HL-60/S4 (cell line): ENCODE measurements at regions not wholly inside any gene's neighbourhood (a gene's known extent, or its start where the extent isn't known, plus 50 kb on each side); places are given as distances from the start of the nearest gene placed in this dataset.

Source experiments
- in situ Hi-C: fragments of 300-500 bp; cut with MboI; formaldehyde crosslinking; loops from 2 replicates; pipeline ENCODE4 v1.14.3; 2022; ENCODE audit warnings: low sequenced_read_pairs

DNA sequence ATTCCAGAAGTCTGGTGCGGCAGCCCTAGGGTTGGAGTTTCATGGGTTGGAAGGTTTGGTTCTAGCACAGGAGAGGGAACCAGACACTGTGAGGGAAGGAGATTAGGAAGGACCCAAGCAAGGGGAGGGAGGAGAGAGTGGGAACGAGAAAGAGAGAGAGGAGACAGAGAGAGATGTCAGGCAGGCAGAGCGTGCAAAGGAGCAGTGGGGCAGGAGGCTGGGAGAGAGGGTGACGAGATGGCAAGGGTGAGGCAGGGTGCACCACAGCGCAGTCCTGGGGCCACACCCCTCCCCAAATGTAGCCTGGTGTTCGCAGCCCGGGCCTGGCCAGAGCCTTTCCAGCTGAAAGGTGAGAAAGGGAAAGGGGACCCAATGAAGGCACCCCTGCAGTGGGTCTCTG lies 162.9 kb upstream of the TLE3 start:
- in situ Hi-C loops = no loop called here

DNA sequence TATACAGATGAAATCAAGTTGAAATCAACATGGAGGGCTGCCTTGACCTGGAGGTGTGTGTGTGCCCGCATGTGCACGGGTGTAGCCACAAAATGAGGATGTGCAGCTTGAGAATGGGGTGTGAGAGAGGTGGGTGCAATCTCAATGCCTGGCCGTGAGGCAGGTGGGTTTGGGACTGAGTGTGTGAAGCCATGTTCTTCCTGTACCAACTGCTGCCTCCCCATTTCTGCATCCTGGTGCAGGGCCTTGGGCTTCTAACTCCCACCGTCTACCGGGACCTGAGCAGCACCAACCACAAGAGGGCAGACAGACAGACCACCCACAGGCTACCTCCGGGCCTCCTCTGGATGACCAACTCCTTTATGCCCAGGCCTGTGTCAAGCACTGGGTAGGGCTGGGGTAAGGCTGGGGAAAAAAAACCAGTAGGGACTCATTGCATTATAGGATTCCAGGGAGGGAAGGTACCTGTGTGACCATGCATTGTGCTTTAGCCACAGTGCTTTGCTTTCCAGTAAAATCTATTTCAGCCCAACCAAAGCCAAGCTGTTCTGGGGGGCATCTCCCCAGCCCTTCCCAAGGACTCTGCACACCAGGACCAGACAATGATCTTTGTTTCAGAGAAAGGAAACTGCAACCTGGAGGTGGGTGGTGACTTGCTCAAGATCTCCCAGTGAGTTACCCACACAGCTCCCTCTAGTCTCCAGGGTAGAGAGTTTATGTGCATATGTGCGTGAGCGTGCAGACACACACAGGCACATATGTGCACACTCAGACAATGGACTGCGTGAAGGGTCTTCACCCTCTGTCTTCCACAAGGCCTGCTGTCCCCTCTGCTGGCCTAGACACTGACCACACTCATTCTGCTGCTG lies 162.2 kb upstream of the TLE3 start:
- in situ Hi-C loops = no loop called here

DNA sequence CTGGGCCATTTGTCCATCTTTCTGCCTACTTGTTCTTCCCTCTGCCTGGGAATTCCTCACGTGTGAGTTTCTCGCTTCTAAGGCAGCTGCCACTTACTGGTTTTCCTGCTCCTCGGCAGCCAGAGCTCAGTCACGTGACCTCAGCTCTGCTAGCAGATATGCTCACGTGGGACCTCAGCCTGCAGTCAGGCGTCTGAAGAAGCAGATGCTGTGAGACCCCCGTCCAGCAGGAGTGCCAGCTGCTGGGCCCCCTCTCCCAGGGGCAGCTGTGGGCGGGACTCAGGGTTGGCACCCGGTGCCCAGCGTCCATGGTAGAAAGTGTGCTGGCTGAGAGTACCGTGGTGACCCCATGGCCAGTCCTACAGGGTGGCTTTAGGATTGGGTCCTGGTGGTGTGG lies 161.3 kb upstream of the TLE3 start:
- in situ Hi-C loops = no loop called here

DNA sequence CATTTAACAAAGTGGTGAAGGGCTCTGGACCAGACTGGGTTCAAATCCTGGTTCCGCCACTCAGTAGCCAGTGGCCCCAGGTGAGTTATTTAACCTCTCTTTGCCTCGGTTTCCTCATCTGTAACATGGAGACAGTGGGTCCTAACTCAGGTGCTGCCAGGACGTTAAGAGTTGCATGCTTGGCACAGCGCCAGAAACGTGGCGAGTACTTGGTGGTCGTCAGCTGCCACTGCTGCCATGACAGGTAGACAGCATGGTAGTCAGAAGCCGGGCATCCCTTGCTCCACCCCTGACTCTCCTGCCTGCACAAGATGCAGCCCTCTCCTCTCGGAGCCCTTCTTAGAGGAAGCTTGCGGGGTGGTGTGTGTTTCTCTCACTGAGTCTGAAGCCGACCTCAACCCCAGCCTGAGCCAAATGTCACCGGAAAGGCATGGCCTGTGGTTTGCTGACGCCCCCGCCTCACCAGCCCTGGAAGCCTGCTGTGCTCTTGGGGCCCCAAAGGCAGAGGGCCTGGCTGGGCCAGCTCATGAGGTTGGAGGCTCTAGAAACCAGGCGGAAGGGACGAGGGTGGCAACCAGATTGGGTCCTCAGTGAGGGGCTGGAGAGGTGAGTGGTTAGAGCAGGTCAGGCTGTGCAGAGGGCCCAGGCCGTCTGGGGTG lies 160.8 kb upstream of the TLE3 start:
- in situ Hi-C loops = no loop called here

DNA sequence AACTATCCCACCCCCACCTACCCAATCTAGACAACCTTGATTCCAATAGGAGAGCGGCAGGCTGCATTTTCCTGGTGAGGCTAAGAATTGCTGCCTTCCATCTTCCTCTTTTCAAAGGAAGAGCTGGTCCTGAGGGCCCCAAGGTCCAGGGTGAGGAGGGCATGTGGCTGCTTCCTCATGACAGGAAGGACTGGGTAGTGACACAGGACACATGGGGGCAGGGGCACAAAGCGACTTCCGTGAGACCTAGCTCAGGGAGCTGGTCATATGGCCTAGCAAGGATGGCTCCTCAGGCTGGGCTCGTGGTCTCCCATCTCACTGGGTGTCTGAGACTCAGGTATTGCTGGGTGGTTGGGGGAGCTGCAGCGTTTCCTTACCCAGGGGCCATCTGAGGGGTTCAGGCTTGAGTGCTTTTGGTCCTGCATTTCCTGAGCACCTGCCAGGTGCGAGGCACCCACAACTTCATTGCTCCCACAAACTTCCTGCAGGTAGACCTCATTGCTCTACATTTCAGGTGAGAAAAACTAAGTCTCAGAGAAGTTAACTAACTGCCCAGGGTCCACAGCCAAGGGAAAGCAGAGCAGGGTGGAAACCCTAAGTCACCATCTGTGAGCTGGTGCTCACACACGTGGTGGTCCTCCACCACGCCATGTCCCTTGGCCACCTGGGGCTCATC lies 160.0 kb upstream of the TLE3 start:
- in situ Hi-C loops = no loop called here

DNA sequence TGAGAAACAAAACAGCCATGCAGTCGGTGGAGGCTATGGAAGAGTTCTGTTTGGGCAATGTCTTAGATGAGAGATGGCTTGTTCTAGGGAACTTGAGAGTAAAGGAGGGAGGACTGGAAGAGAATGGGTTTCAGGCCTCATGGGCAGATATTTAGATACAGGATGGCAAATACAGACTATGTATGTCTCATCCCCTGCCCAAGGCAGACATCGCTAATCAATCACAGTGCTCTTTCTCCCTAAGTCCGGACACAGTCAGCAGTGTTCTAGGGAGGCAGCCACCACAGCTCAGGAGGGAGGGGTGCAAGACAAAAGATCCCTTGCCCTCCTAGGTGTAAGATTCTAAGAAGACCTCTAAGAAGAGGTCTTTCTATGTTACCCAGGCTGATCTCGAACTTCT lies 159.3 kb upstream of the TLE3 start:
- in situ Hi-C loops = no loop called here

DNA sequence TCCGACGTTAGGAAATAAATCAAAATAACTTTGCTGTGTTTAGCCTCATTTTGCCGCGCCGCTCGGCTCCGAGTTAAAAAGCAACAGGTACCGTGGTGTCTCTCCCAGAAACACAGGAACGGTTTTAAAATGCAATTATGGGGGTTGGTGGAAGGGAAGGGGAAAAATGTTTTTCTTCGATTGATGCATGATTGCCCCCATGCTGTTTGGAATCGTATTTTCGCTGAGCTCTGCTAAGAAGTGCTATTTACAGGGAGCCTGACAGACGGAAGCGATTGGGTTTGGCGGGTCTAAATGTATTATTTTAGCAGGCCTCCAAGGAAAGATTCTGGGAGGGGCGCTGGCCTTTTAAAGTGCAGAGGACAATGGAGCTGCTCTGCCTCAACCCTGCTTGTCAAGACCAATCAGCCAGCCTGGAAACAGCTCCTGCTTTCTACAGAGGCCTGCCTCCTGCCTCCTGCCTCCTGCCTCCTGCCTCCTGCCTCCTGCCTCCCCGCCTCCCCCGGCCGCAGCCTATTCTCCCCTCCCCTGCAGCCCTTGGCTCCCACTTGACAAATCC lies 156.7 kb upstream of the TLE3 start:
- in situ Hi-C loops = no loop called here

DNA sequence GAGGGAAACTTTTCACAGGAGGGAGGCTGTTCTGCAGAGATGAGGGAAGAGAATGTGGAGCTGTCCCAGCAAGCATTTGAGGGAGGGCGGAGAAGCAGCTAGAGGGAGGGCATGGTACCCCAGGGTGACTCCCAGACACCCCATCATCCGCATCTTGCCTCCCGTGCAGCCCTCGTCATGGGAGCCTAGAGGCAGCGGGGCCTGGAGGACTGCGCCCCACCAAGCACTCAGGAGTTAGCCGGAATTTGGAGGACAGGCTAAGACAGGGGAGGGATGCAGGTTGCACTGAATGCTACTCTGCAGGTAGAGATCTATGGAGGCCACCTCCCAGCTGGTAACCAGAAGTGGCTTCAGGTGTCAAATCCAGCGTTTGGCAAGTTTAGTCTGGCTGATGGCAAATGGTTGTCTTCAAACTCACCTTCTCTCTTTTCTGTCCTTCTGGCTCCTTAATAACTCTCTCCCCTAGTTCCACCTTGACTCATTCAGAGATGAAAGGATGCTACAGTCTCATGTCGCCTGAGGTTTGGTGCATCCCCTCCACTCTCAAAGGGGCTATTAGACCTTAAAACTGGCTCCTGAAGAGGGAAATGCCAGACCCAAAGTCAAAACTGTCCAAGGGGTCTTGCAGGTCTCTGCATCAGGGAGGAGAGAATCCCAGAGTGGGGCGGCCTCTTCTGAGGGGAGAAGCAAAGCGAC lies 155.9 kb upstream of the TLE3 start:
- in situ Hi-C loops = no loop called here

DNA sequence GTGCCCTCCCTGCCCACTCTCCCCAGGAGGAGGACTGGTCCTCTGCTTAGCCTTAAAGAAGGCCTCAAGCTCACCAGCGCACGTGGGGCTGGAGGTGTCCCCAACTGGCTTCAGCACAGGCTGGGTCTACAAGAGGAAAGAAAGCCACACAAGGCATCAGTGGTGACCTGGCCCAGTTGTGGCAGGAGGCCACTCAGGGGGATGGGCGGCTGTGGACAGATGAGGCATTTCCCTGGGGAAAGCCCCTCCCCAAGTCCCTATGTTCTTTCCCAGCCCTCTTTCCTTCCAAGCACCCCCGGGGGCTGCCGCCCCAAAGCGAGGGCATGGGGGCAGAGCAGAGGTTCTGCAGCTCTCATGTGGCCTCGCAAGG lies 155.2 kb upstream of the TLE3 start:
- in situ Hi-C loops = no loop called here

DNA sequence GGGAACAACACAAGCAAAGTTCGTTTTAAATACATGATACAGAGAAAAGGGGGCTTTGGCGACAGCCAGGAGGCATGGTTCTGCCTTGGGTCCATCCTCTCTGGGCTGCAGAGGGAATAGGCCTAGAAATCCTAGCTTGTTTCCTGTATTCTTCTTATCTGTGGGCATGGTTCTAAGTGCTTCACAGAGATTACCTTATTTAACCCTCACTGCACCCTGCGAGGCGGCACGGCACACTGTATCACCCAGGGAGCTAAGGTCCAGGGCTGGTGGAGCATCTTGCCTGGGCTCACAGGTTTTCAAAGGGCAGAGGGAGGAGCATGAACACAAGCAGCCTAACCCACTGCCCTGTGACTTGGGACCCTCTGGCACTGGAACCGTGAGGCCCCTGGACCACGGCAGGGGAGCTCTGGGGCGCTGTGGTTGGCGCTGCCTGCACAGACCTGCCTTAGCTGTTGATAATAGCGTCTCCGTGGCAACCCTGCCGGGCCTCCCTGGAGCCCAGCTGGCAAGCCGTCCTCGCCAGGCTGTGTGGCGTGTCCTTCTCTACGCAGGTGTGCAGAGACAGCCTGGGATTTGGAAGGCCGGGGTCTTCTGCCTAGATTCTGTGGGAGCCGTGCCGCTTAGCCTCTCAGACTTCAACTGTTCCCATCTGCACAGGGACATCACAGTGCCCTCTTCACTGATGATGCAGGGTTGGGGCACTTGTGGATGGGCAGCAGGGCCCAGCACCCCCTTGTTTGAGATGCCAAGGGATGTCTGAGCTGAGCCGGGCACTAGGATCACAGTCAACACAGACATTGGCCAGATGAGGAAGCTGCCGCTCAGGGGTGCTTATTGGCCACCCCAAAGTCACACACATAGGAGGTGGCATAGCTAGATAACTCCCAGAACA lies 154.6 kb upstream of the TLE3 start:
- in situ Hi-C loops = no loop called here

DNA sequence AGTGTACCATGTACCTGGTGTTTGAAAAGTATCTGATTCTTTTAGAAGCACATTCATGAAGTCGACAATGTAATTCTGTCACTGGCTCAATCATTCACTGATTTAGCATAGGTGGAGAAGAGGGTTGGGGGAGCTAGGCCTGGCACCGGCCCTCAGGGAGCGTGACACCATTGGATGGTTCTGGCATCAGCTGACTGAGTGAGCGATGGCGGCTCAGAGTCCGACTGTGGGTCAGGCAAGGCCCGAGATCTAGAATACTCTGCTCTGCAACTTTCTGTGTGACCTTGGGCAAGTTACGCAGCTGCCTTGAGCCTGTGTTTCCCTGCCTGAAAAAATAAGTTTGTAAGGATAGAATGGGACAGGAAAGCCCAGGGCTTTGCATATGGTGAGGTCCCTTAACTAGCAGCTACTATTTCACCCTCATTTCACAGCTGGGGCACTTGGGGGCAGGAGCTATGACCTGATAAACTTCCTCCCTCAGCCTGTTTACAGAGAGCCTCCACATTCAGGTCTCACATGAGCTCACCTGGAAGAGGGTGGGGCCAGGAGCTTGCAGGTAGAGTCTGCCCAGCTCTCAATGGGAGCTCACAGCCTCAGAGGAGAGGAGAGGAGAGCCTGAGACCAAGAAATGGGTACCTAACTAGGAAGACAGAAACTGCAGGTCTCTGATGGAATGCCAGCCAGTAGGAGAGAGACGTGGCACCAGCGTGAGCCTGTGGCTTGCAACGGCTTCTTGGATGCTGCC lies 153.7 kb upstream of the TLE3 start:
- in situ Hi-C loops = no loop called here

DNA sequence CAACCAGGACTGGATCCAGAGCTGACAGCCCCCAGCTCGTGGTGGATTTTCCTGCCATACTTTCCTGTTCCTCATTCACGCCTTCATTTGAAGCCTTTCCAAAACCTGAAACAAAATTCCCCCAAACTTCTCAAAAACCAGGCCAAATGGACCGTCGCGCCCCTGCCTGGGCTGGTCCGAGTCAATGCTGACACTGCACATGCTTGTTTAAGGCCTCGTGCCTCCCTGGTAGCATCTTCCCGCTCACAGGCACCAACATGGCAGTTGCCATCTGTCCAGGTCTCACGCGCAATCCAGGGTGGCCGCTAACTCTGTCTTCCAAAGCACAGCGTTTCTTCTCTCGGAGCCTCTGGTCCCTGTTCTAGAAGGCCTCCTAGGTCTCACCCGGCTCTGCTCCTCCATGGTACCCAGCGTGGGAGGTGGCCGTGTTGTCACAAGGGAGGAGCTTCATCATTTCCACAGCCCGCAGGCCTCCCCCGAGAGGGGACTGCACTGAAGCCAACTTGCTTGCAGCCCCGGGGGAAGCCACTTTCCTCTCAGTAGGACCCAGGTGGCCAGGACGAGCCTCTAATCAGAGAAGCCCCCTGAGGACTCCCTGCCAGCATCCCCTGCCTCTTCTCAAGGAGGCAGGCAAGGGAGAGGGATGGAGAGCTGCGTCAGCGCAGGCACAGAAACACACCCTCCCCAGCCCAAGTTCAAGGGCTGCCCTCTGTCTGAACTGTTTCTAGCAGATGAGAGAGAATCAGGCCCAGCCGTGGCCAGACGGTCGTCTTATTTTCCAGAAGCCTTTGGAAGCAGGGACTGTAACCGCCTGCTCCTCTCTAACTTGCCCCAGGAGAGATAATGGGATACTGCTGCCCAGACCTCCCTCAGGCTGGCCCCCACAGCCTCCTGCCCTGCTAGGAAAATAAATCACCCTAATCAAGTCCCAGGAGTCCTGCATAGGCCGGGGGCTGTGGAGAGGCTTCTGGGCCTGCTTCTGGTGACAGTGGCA lies 152.8 kb upstream of the TLE3 start:
- in situ Hi-C loops = no loop called here

DNA sequence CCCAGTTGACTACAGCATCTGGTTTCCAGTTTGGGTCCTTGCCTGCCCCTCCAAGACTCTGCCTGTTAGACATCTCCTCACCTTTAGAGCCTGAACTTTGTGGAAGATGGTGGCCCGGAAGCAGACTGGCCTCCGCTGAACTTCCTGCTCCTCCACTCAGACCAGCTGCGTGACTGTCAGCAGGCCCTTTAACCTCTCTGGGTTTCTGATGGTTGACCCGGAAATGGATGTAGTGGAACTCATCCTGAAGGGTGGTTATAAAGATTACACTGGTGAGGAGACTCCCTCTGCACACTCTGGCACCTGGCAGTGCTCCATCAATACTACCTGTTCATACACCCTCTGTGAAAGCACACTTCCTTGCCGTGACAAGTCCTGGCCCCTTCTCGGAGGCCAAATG lies 151.9 kb upstream of the TLE3 start:
- in situ Hi-C loops = no loop called here

DNA sequence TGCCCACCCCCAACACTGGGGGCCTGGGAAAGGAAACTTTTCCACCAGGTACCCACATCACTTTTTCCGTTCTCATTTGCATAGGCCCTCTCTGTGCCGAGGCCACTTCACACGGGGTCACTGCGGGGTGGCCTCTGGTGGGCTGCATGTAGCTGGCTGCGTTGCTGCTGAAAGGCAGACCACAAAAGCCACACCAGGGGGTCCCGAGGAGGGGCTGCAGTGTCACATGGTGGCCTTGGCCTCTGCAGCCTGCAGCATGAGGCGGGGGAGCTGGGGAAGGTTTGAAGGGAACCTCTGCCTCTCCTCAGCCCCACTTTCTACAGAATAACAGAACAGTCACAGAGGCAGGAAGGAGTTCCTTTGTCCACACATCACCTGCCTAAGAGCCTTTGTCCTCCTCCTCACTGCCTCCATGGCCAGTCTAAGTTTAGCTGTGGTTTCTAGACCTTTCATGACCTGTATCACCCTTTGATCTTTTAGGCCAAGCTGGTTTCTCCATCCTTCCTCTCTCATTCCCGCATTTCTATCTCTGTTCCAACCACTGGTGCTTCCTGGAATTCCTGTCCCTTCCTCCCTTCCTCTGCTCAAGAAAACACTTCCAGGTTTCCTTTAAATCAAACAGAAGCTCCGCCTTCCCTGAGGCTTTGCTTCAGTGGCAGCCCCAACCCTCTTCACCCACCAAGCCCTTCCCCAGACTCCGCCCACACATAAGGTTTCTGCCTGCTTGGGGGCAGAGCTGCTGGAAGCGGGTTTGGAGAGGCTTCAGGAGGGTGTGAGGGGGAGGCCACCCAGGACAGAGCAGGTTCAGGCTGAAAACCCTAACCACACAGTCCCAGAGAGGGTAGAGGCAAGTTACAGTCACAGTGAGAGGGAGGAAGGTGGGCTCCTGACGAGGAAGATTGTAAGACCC lies 150.7 kb upstream of the TLE3 start:
- in situ Hi-C loops = no loop called here

DNA sequence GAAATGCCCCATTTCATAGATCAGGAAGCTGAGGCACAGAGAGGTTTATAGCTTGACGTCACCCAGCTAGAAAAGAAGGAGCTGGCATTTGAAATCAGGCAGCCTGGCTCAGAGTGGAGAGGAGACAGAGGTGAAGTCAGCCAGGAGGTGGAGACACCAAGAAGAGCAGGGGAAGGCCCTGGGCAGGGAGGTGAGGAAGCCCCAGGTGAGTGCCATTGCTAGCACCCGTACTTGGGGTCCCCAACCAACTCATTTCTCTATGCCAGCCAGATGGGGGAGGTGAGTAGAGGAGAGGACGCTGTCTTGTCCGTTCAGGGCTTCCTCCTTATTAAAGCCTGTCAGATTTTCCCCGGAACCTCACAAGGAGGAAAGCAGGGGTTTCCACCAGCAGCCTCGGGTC lies 149.6 kb upstream of the TLE3 start:
- in situ Hi-C loops = no loop called here

DNA sequence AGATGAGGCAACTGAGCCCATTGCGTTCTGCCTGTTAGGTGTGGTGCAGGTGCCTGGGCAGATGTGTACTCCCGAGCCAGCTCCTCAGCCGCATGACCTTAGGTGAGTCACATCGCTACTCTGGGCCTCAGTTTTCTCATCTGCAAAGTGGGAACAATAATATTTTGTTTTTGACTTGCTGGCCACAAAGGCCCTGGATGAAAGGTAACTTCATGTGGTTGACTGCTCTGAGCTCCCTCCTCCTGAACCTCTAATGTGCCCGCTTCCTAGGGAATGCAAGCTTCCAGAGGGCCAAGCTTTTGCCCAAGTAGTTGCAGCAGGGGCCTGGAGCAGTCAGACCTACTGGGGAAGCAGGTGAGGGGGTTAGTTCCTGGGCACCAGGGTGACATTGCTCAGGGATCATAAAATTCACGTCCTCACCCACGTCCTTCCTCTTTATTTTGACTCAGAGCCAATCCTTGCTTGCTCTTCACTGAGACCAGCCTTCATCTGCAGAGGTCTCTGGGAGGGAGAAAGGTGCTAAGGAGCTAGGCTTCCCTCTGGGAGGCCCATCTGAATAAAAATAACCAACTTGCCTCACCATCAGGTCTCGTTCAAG lies 149.0 kb upstream of the TLE3 start:
- in situ Hi-C loops = no loop called here
